ENCODE measurements at regions not wholly inside any gene's neighbourhood (a gene's known extent, or its start where the extent isn't known, plus 50 kb on each side); places are given as distances from the start of the nearest gene placed in this dataset.
"Not testable (repeated sequence)": the region's sequence is repeated elsewhere in the genome, so short reads cannot be mapped to it uniquely, and the experiment has no call there.

- TF ChIP-seq, protein P1, sequence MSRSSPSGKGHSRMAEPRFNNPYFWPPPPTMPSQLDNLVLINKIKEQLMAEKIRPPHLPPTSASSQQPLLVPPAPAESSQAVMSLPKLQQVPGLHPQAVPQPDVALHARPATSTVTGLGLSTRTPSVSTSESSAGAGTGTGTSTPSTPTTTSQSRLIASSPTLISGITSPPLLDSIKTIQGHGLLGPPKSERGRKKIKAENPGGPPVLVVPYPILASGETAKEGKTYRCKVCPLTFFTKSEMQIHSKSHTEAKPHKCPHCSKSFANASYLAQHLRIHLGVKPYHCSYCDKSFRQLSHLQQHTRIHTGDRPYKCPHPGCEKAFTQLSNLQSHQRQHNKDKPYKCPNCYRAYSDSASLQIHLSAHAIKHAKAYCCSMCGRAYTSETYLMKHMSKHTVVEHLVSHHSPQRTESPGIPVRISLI (tag by site-specific recombination; IDR thresholded peaks at IDR 0.05) = not testable (repeated sequence)
- TF ChIP-seq, protein P2, sequence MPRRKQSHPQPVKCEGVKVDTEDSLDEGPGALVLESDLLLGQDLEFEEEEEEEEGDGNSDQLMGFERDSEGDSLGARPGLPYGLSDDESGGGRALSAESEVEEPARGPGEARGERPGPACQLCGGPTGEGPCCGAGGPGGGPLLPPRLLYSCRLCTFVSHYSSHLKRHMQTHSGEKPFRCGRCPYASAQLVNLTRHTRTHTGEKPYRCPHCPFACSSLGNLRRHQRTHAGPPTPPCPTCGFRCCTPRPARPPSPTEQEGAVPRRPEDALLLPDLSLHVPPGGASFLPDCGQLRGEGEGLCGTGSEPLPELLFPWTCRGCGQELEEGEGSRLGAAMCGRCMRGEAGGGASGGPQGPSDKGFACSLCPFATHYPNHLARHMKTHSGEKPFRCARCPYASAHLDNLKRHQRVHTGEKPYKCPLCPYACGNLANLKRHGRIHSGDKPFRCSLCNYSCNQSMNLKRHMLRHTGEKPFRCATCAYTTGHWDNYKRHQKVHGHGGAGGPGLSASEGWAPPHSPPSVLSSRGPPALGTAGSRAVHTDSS (tag by site-specific recombination; IDR thresholded peaks at IDR 0.05) = not testable (repeated sequence)
- not testable (repeated sequence) for TF ChIP-seq MYNN (tag by site-specific recombination; IDR thresholded peaks at IDR 0.05; ENCODE audit: borderline replicate concordance); ZNF184 (tag by site-specific recombination; IDR thresholded peaks at IDR 0.05); ZNF521 (tag by site-specific recombination; IDR thresholded peaks at IDR 0.05); ZNF16 (tag by site-specific recombination; IDR thresholded peaks at IDR 0.05; ENCODE audit: low read depth)
- TF ChIP-seq, protein P3, sequence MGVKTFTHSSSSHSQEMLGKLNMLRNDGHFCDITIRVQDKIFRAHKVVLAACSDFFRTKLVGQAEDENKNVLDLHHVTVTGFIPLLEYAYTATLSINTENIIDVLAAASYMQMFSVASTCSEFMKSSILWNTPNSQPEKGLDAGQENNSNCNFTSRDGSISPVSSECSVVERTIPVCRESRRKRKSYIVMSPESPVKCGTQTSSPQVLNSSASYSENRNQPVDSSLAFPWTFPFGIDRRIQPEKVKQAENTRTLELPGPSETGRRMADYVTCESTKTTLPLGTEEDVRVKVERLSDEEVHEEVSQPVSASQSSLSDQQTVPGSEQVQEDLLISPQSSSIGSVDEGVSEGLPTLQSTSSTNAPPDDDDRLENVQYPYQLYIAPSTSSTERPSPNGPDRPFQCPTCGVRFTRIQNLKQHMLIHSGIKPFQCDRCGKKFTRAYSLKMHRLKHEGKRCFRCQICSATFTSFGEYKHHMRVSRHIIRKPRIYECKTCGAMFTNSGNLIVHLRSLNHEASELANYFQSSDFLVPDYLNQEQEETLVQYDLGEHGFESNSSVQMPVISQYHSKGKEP (tag by site-specific recombination; IDR thresholded peaks at IDR 0.05) = not testable (repeated sequence)
- TF ChIP-seq, protein P4, sequence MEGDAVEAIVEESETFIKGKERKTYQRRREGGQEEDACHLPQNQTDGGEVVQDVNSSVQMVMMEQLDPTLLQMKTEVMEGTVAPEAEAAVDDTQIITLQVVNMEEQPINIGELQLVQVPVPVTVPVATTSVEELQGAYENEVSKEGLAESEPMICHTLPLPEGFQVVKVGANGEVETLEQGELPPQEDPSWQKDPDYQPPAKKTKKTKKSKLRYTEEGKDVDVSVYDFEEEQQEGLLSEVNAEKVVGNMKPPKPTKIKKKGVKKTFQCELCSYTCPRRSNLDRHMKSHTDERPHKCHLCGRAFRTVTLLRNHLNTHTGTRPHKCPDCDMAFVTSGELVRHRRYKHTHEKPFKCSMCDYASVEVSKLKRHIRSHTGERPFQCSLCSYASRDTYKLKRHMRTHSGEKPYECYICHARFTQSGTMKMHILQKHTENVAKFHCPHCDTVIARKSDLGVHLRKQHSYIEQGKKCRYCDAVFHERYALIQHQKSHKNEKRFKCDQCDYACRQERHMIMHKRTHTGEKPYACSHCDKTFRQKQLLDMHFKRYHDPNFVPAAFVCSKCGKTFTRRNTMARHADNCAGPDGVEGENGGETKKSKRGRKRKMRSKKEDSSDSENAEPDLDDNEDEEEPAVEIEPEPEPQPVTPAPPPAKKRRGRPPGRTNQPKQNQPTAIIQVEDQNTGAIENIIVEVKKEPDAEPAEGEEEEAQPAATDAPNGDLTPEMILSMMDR (tag by site-specific recombination; IDR thresholded peaks at IDR 0.05) = not testable (repeated sequence)
Observed at GRCh38 chr17:53455943-53456342, 366.8 kb upstream of the KIF2B start.
